HepG2 (cell line): ENCODE measurements at regions not wholly inside any gene's neighbourhood (a gene's known extent, or its start where the extent isn't known, plus 50 kb on each side); places are given as distances from the start of the nearest gene placed in this dataset.

Experiments used
- ARID2 ChIP-seq: sonication (generic); formaldehyde crosslinking; IDR thresholded peaks from 2 replicates; pipeline ENCODE4 v1.8.1; 2022; ENCODE audit warnings: mild to moderate bottlenecking, missing genetic modification reagents, borderline replicate concordance
- BRCA1 ChIP-seq: sonication (generic); formaldehyde crosslinking; IDR thresholded peaks from 2 replicates; pipeline ENCODE4 v1.4.0; 2020; ENCODE audit warnings: missing genetic modification reagents
- EP300 ChIP-seq, 3 experiments: sonication (generic) in 1 of 3; formaldehyde crosslinking in 1 of 3; IDR thresholded peaks; 2 replicates each; pipeline versions ENCODE4 v1.5.1 to v1.6.1; 2011 to 2020; ENCODE audit warnings: low read depth in 2 of 3, low read length in 2 of 3, borderline replicate concordance in 1 of 3, improper control_type of control experiment in 1 of 3, mild to moderate bottlenecking in 1 of 3, missing genetic modification reagents in 1 of 3, moderate library complexity in 1 of 3
- GATAD2A ChIP-seq: IDR thresholded peaks from 2 replicates; pipeline ENCODE4 v1.6.1; 2016
- HNF4A ChIP-seq: sonication (generic); formaldehyde crosslinking; IDR thresholded peaks from 2 replicates; pipeline ENCODE4 v1.4.0; 2020; ENCODE audit warnings: missing genetic modification reagents
- KLF12 ChIP-seq: sonication (generic); formaldehyde crosslinking; IDR thresholded peaks from 2 replicates; pipeline ENCODE4 v1.4.0; 2020; ENCODE audit warnings: missing genetic modification reagents, borderline replicate concordance
- MED1 ChIP-seq: sonication (generic); formaldehyde crosslinking; IDR thresholded peaks from 2 replicates; pipeline ENCODE4 v1.4.0; 2020; ENCODE audit warnings: missing genetic modification reagents
- MIER2 ChIP-seq: IDR thresholded peaks from 2 replicates; pipeline ENCODE4 v1.6.1; 2016; ENCODE audit warnings: missing biosample characterization, missing genetic modification reagents
- NCOR1 ChIP-seq: fragments of 200-600 bp; sonication (generic); IDR thresholded peaks from 2 replicates; pipeline ENCODE4 v1.7.0; 2017; ENCODE audit warnings: antibody characterized with exemption, low read length, borderline replicate concordance
- NFRKB ChIP-seq: fragments of 450-650 bp; IDR thresholded peaks from 2 replicates; pipeline ENCODE4 v1.6.1; 2017
- SOX6 ChIP-seq, 2 experiments: fragments of 450-650 bp in 1 of 2; sonication (generic) in 1 of 2; formaldehyde crosslinking in 1 of 2; IDR thresholded peaks; 2 replicates each; pipeline versions ENCODE4 v1.4.0 to v1.6.1; 2017 to 2020; ENCODE audit warnings: antibody characterized with exemption in 1 of 2, mild to moderate bottlenecking in 1 of 2, missing genetic modification reagents in 1 of 2
- TCF7 ChIP-seq: sonication (generic); IDR thresholded peaks from 2 replicates; pipeline ENCODE4 v1.6.1; 2016; ENCODE audit warnings: antibody characterized with exemption, low read depth
- TOPORS ChIP-seq: sonication (generic); formaldehyde crosslinking; IDR thresholded peaks from 2 replicates; pipeline ENCODE4 v1.8.0; 2023; ENCODE audit warnings: mild to moderate bottlenecking, missing genetic modification reagents
- ZBTB42 ChIP-seq: sonication (generic); formaldehyde crosslinking; IDR thresholded peaks from 2 replicates; pipeline ENCODE4 v1.5.0; 2020; ENCODE audit warnings: mild to moderate bottlenecking, missing genetic modification reagents
- ZNF274 ChIP-seq: sonication (generic); formaldehyde crosslinking; IDR thresholded peaks from 2 replicates; pipeline ENCODE4 v1.5.1; 2020; ENCODE audit warnings: mild to moderate bottlenecking, missing genetic modification reagents
- ZNF329 ChIP-seq: sonication (generic); formaldehyde crosslinking; IDR thresholded peaks from 2 replicates; pipeline ENCODE4 v1.9.0; 2021; ENCODE audit warnings: low read depth, mild to moderate bottlenecking, missing genetic modification reagents
- ZNF431 ChIP-seq: sonication (generic); formaldehyde crosslinking; IDR thresholded peaks from 2 replicates; pipeline ENCODE4 v1.9.0; 2022; ENCODE audit warnings: missing genetic modification reagents, low read depth, mild to moderate bottlenecking, borderline replicate concordance
- ZNF547 ChIP-seq: sonication (generic); formaldehyde crosslinking; IDR thresholded peaks from 2 replicates; pipeline ENCODE4 v1.5.1; 2020; ENCODE audit warnings: mild to moderate bottlenecking, missing genetic modification reagents
- ZNF564 ChIP-seq: sonication (generic); formaldehyde crosslinking; IDR thresholded peaks from 2 replicates; pipeline ENCODE4 v1.8.1; 2023; ENCODE audit warnings: mild to moderate bottlenecking, missing genetic modification reagents
- ZNF7 ChIP-seq: IDR thresholded peaks from 2 replicates; pipeline ENCODE4 v1.6.1; 2016; ENCODE audit warnings: missing biosample characterization, missing genetic modification reagents
- TF ChIP-seq, protein P1 (sequence below): sonication (generic); formaldehyde crosslinking; IDR thresholded peaks from 2 replicates; pipeline ENCODE4 v1.5.1; 2020; ENCODE audit warnings: mild to moderate bottlenecking, missing genetic modification reagents, moderate library complexity
- TF ChIP-seq, protein P2 (sequence below): IDR thresholded peaks from 2 replicates; pipeline ENCODE4 v1.4.0; 2020; ENCODE audit warnings: mild to moderate bottlenecking, missing genetic modification reagents

DNA sequence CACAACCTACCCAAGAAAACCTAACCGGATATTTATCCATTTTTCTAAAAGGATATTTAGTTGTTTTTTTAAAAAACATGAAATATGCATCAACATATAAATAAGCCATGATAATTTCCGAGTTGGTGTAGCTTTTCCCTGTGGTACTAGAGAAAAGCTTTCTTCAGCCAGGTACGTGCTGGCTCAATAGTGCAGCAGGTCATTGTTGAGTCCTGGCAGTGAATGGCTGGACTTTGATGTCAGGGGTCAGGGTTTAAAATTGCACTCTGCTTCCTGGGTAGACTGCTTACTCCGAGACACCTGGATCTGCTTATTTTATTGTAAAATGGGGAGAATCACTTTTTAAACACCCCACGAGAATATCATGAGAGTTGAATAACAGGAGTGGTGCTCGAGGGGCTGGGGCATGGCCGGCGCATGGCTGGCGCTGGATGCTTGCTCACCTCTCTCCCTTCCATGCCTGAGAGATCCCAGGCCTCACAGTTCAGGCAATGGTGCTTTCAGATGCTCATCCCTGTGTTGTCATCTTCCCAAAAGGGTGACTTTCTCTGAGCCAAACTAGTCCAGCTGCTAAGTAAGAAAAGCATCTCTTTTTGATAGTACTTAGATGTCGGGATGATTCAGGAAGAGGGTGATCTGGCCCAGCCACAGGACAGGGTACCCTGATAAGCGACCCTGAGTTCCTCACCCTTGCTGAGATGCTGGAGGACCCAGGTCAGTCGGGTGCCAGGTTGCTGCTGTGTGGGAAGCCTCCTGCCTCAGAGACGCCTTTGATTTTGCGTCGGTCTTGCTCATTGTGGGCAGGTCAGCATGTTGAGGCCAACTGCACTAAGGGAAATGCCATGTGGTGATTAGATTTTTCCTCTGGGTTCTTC lies 269.1 kb upstream of the FOXQ1 start (continued):
- TF ChIP-seq, protein P1, sequence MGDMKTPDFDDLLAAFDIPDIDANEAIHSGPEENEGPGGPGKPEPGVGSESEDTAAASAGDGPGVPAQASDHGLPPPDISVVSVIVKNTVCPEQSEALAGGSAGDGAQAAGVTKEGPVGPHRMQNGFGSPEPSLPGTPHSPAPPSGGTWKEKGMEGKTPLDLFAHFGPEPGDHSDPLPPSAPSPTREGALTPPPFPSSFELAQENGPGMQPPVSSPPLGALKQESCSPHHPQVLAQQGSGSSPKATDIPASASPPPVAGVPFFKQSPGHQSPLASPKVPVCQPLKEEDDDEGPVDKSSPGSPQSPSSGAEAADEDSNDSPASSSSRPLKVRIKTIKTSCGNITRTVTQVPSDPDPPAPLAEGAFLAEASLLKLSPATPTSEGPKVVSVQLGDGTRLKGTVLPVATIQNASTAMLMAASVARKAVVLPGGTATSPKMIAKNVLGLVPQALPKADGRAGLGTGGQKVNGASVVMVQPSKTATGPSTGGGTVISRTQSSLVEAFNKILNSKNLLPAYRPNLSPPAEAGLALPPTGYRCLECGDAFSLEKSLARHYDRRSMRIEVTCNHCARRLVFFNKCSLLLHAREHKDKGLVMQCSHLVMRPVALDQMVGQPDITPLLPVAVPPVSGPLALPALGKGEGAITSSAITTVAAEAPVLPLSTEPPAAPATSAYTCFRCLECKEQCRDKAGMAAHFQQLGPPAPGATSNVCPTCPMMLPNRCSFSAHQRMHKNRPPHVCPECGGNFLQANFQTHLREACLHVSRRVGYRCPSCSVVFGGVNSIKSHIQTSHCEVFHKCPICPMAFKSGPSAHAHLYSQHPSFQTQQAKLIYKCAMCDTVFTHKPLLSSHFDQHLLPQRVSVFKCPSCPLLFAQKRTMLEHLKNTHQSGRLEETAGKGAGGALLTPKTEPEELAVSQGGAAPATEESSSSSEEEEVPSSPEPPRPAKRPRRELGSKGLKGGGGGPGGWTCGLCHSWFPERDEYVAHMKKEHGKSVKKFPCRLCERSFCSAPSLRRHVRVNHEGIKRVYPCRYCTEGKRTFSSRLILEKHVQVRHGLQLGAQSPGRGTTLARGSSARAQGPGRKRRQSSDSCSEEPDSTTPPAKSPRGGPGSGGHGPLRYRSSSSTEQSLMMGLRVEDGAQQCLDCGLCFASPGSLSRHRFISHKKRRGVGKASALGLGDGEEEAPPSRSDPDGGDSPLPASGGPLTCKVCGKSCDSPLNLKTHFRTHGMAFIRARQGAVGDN (CRISPR knock-in tag), result peak; percentile 56
- TF ChIP-seq TCF7 (peak; percentile 22; the same call in 1 of the 2 replicates), MED1 (CRISPR knock-in tag) (0 out of 2 replicates have a peak, but pooled peaks have one; percentile 17), KLF12 (CRISPR knock-in tag) (no peak), ZNF329 (no peak), ZNF274 (0 out of 2 replicates have a peak, but pooled peaks have one; percentile 26), ZNF547 (CRISPR knock-in tag) (no peak), ARID2 (no peak), EP300 (IDR thresholded peaks at IDR 0.05; ENCODE audit: low read depth in 2 of 2, low read length in 2 of 2) (peak in 1 of 2 experiments; percentile 32; a peak in 1 of 4 replicates), EP300 (CRISPR knock-in tag; IDR thresholded peaks at IDR 0.05; ENCODE audit: borderline replicate concordance) (no peak), TOPORS (CRISPR knock-in tag) (no peak), ZNF564 (CRISPR knock-in tag) (no peak), ZNF7 (CRISPR knock-in tag) (peak; percentile 86), GATAD2A (CRISPR knock-in tag) (peak; percentile 44; the same call in 1 of the 2 replicates), SOX6 (IDR thresholded peaks at IDR 0.05) (no peak), SOX6 (CRISPR knock-in tag; IDR thresholded peaks at IDR 0.05) (peak; percentile 50), NFRKB (no peak), BRCA1 (CRISPR knock-in tag) (no peak), MIER2 (CRISPR knock-in tag) (no peak), ZBTB42 (CRISPR knock-in tag) (no peak), NCOR1 (peak; percentile 80; the same call in 1 of the 2 replicates), HNF4A (CRISPR knock-in tag) (peak; percentile 89), ZNF431 (CRISPR knock-in tag) (no peak)
- TF ChIP-seq, protein P2, sequence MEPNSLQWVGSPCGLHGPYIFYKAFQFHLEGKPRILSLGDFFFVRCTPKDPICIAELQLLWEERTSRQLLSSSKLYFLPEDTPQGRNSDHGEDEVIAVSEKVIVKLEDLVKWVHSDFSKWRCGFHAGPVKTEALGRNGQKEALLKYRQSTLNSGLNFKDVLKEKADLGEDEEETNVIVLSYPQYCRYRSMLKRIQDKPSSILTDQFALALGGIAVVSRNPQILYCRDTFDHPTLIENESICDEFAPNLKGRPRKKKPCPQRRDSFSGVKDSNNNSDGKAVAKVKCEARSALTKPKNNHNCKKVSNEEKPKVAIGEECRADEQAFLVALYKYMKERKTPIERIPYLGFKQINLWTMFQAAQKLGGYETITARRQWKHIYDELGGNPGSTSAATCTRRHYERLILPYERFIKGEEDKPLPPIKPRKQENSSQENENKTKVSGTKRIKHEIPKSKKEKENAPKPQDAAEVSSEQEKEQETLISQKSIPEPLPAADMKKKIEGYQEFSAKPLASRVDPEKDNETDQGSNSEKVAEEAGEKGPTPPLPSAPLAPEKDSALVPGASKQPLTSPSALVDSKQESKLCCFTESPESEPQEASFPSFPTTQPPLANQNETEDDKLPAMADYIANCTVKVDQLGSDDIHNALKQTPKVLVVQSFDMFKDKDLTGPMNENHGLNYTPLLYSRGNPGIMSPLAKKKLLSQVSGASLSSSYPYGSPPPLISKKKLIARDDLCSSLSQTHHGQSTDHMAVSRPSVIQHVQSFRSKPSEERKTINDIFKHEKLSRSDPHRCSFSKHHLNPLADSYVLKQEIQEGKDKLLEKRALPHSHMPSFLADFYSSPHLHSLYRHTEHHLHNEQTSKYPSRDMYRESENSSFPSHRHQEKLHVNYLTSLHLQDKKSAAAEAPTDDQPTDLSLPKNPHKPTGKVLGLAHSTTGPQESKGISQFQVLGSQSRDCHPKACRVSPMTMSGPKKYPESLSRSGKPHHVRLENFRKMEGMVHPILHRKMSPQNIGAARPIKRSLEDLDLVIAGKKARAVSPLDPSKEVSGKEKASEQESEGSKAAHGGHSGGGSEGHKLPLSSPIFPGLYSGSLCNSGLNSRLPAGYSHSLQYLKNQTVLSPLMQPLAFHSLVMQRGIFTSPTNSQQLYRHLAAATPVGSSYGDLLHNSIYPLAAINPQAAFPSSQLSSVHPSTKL (CRISPR knock-in tag), result peak; percentile 57; the same call in 1 of the 2 replicates
